Activated T-helper 2 cell treated with anti-CD3 and anti-CD28 coated beads, Interferon-gamma antibody, Interleukin-2, Interleukin-4, amounts not matched to agents 10 μg/mL and 5 μg/mL and 100 μg/mL, durations not matched to agents 14 hours and 24 hours and 36 hours (primary cell): ENCODE measurements at regions not wholly inside any gene's neighbourhood (a gene's known extent, or its start where the extent isn't known, plus 50 kb on each side); places are given as distances from the start of the nearest gene placed in this dataset.
"Not testable (repeated sequence)": the region's sequence is repeated elsewhere in the genome, so short reads cannot be mapped to it uniquely, and the experiment has no call there.

Experiments
- DNase-seq: peaks from one replicate; pipeline ENCODE4 v3.0.0; 2021; ENCODE audit warnings: low spot score
- H3K27ac Mint-ChIP-seq: one replicate; pipeline ENCODE4 v1.8.0; 2021; ENCODE audit warnings: mixed read lengths
- H3K27me3 Mint-ChIP-seq: one replicate; pipeline ENCODE4 v1.8.0; 2021; ENCODE audit warnings: low read depth, mixed read lengths
- H3K36me3 Mint-ChIP-seq: one replicate; pipeline ENCODE4 v1.8.0; 2021; ENCODE audit warnings: low read depth, mixed read lengths
- H3K4me1 Mint-ChIP-seq: one replicate; pipeline ENCODE4 v1.8.0; 2021; ENCODE audit warnings: low read depth, mixed read lengths
- H3K4me3 Mint-ChIP-seq: one replicate; pipeline ENCODE4 v1.8.0; 2021; ENCODE audit warnings: low read depth, mild to moderate bottlenecking, moderate library complexity, mixed read lengths
- H3K9me3 Mint-ChIP-seq: one replicate; pipeline ENCODE4 v1.8.0; 2021; ENCODE audit warnings: mixed read lengths
- intact Hi-C: fragments of 100-400 bp; cut with micrococcal nuclease; formaldehyde crosslinking; loops from one replicate; pipeline ENCODE4 v1.15.1; 2023

- H3K27me3 Mint-ChIP-seq, DNase-seq, intact Hi-C loops: not testable (repeated sequence)
Measured at GRCh38 chr4:189610571-189610970, 330.1 kb upstream of the FRG1 start.

GRCh38 chr4:189613207-189613606, 327.5 kb upstream of the FRG1 start:
- Mint-ChIP-seq H3K27ac (no peak overlapping the region), H3K36me3 (no peaks in the 10 kb centered on the region), H3K27me3 (no peaks in the 10 kb centered on the region), H3K4me1 (no peaks in the 10 kb centered on the region), H3K4me3 (no peak overlapping the region), H3K9me3 (peaks cover 14% of the 10 kb centered on the region)
- intact Hi-C loops, result no loop called here
- no peak for DNase-seq

More at GRCh38 chr4:189610571-189610970, 330.1 kb upstream of the FRG1 start:
- not testable (repeated sequence) for H3K27ac Mint-ChIP-seq, H3K4me3 Mint-ChIP-seq, H3K4me1 Mint-ChIP-seq, H3K9me3 Mint-ChIP-seq, H3K36me3 Mint-ChIP-seq

- H3K9me3 Mint-ChIP-seq, result peaks cover 16% of the 10 kb centered on the region
- no peak for DNase-seq
- no peaks in the 10 kb centered on the region for H3K36me3 Mint-ChIP-seq
- H3K4me3 Mint-ChIP-seq, result no peak overlapping the region
- no peak overlapping the region for H3K27ac Mint-ChIP-seq
- H3K27me3 Mint-ChIP-seq, result no peaks in the 10 kb centered on the region
- peaks cover 4% of the 10 kb centered on the region for H3K4me1 Mint-ChIP-seq
- intact Hi-C loops, result no loop called here
Measured at GRCh38 chr4:189615217-189615663, 325.4 kb upstream of the FRG1 start.

- H3K36me3 Mint-ChIP-seq, intact Hi-C loops, DNase-seq, H3K27me3 Mint-ChIP-seq, H3K27ac Mint-ChIP-seq, H3K4me1 Mint-ChIP-seq, H3K4me3 Mint-ChIP-seq: not testable (repeated sequence)
- peaks cover 11% of the 10 kb centered on the region for H3K9me3 Mint-ChIP-seq
Measured at GRCh38 chr4:189617741-189618140, 322.9 kb upstream of the FRG1 start.

GRCh38 chr4:189619441-189620250, 321.0 kb upstream of the FRG1 start:
- H3K4me3 Mint-ChIP-seq, H3K9me3 Mint-ChIP-seq, H3K27me3 Mint-ChIP-seq, H3K27ac Mint-ChIP-seq, DNase-seq, intact Hi-C loops, H3K4me1 Mint-ChIP-seq, H3K36me3 Mint-ChIP-seq: not testable (repeated sequence)

GRCh38 chr4:189622574-189622973, 318.1 kb upstream of the FRG1 start:
- H3K36me3 Mint-ChIP-seq, DNase-seq, intact Hi-C loops, H3K4me1 Mint-ChIP-seq, H3K27me3 Mint-ChIP-seq, H3K4me3 Mint-ChIP-seq, H3K9me3 Mint-ChIP-seq, H3K27ac Mint-ChIP-seq: not testable (repeated sequence)

GRCh38 chr4:189627041-189627440, 313.6 kb upstream of the FRG1 start:
- H3K27ac Mint-ChIP-seq, H3K9me3 Mint-ChIP-seq, intact Hi-C loops, H3K36me3 Mint-ChIP-seq, H3K4me3 Mint-ChIP-seq, H3K27me3 Mint-ChIP-seq, DNase-seq: not testable (repeated sequence)
- peaks cover 13% of the 10 kb centered on the region for H3K4me1 Mint-ChIP-seq

- H3K36me3 Mint-ChIP-seq, H3K27ac Mint-ChIP-seq, H3K4me3 Mint-ChIP-seq, H3K27me3 Mint-ChIP-seq, DNase-seq: not testable (repeated sequence)
- peaks cover 12% of the 10 kb centered on the region for H3K9me3 Mint-ChIP-seq
- intact Hi-C loops, result loop anchor here (5.0 kb wide), 1 partner anchor 52 kb away; no protein-coding TSS in a partner anchor
- H3K4me1 Mint-ChIP-seq, result peaks cover 15% of the 10 kb centered on the region
Measured at GRCh38 chr4:189629733-189630132, 310.9 kb upstream of the FRG1 start.

- not testable (repeated sequence) for H3K27me3 Mint-ChIP-seq, H3K36me3 Mint-ChIP-seq, H3K4me3 Mint-ChIP-seq
- peaks cover 18% of the 10 kb centered on the region for H3K9me3 Mint-ChIP-seq
- peaks cover 15% of the 10 kb centered on the region for H3K4me1 Mint-ChIP-seq
- peak overlapping the region; percentile 70 for H3K27ac Mint-ChIP-seq
- peak; percentile 16 for DNase-seq
- intact Hi-C loops, result loop anchor here (5.0 kb wide), 1 partner anchor 54 kb away; no protein-coding TSS in a partner anchor
Measured at GRCh38 chr4:189630913-189631567, 309.6 kb upstream of the FRG1 start.

GRCh38 chr4:189631568-189631916, 309.1 kb upstream of the FRG1 start:
- Mint-ChIP-seq H3K9me3 (peaks cover 18% of the 10 kb centered on the region), H3K4me1 (peaks cover 15% of the 10 kb centered on the region)
- H3K36me3 Mint-ChIP-seq, H3K27ac Mint-ChIP-seq, DNase-seq, H3K27me3 Mint-ChIP-seq, H3K4me3 Mint-ChIP-seq: not testable (repeated sequence)
- intact Hi-C loops, result loop anchor here (5.0 kb wide), 1 partner anchor 54 kb away; no protein-coding TSS in a partner anchor

- H3K4me3 Mint-ChIP-seq, DNase-seq, H3K9me3 Mint-ChIP-seq, H3K4me1 Mint-ChIP-seq, H3K27ac Mint-ChIP-seq, H3K27me3 Mint-ChIP-seq, H3K36me3 Mint-ChIP-seq, intact Hi-C loops: not testable (repeated sequence)
Measured at GRCh38 chr4:189650436-189650835, 290.2 kb upstream of the FRG1 start.

- H3K27me3 Mint-ChIP-seq, DNase-seq, H3K4me3 Mint-ChIP-seq, H3K9me3 Mint-ChIP-seq, intact Hi-C loops, H3K27ac Mint-ChIP-seq, H3K36me3 Mint-ChIP-seq, H3K4me1 Mint-ChIP-seq: not testable (repeated sequence)
Measured at GRCh38 chr4:189653130-189653653, 287.5 kb upstream of the FRG1 start.

- H3K4me1 Mint-ChIP-seq, H3K4me3 Mint-ChIP-seq, H3K27ac Mint-ChIP-seq, H3K27me3 Mint-ChIP-seq, H3K9me3 Mint-ChIP-seq, intact Hi-C loops, DNase-seq, H3K36me3 Mint-ChIP-seq: not testable (repeated sequence)
Measured at GRCh38 chr4:189653983-189654382, 286.7 kb upstream of the FRG1 start.
